ENCODE measurements at regions not wholly inside any gene's neighbourhood (a gene's known extent, or its start where the extent isn't known, plus 50 kb on each side); places are given as distances from the start of the nearest gene placed in this dataset.

DNA sequence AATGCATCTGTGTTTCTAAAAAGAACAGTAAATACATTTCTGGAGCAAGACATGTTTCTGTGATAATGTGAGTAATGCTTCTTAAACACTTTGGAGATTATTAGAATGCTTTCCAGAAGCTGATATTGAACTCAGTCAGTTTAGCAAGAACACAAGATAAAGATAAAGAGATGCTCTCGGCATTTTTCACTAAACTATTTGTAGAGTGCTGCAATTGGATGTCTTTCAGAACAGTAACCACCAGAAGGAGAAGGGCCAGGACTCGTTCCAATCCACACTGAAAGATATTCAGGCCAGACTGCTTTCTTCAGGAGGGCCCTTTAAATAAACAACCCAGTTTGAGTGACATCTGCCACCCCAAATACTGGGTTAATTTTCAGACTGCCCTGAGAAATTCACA is 456.0 kb downstream of the TBC1D4 start (continued):
- no peak for TF ChIP-seq CHD7 (IDR thresholded peaks at IDR 0.05; ENCODE audit: insufficient replicate concordance, low read length)
- no peak for TF ChIP-seq RFX5 (IDR thresholded peaks at IDR 0.05; ENCODE audit: borderline replicate concordance, low read depth, low read length)
- TF ChIP-seq HDAC2 (IDR thresholded peaks at IDR 0.05; ENCODE audit: borderline replicate concordance in 1 of 2, low read depth in 2 of 2, low read length in 2 of 2): no peak
- TF ChIP-seq SUZ12 (IDR thresholded peaks at IDR 0.05; ENCODE audit: low read length): no peak
- no peak for TF ChIP-seq CBX8 (IDR thresholded peaks at IDR 0.05; ENCODE audit: borderline replicate concordance, low read depth, low read length)
- no peak for TF ChIP-seq ASH2L (IDR thresholded peaks at IDR 0.05; ENCODE audit: low read length)
- no peak for TF ChIP-seq SIRT6 (IDR thresholded peaks at IDR 0.05; ENCODE audit: low read length)
- TF ChIP-seq, protein P1, sequence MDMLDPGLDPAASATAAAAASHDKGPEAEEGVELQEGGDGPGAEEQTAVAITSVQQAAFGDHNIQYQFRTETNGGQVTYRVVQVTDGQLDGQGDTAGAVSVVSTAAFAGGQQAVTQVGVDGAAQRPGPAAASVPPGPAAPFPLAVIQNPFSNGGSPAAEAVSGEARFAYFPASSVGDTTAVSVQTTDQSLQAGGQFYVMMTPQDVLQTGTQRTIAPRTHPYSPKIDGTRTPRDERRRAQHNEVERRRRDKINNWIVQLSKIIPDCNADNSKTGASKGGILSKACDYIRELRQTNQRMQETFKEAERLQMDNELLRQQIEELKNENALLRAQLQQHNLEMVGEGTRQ (IDR thresholded peaks at IDR 0.05; ENCODE audit: low read length): no peak
- no peak for TF ChIP-seq MAX (IDR thresholded peaks at IDR 0.05)
- no peak for TF ChIP-seq POU5F1 (IDR thresholded peaks at IDR 0.05; ENCODE audit: low read depth, low read length)
